ENCODE measurements at regions not wholly inside any gene's neighbourhood (a gene's known extent, or its start where the extent isn't known, plus 50 kb on each side); places are given as distances from the start of the nearest gene placed in this dataset.
"Not testable (repeated sequence)": the region's sequence is repeated elsewhere in the genome, so short reads cannot be mapped to it uniquely, and the experiment has no call there.

- TF ChIP-seq POLR2A, CTCF (IDR thresholded peaks at IDR 0.05): not testable (repeated sequence)
These were observed 919.2 kb upstream of the ARRDC3 start for GRCh38 chr5:92302356-92302755.
